ENCODE measurements at regions not wholly inside any gene's neighbourhood (a gene's known extent, or its start where the extent isn't known, plus 50 kb on each side); places are given as distances from the start of the nearest gene placed in this dataset.

DNA sequence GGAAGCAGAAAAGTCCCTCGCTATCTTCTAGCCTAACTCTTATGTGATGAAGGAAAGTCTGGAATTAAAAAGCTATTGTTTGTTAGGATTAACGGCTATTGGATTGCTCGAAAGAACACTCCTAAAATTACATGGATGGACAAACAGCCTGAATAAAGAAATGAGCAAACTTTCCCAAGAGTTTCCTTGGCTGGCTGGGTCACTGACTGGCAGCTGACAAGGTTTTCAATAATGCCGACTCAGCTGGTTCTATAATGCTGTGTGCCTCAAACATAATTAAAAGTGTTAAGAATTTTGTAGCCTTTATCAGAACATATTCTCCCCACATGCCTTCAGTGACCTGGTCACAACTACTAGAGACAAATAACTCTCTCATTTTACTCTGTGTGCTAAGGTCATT is 142.9 kb upstream of the ADAMTS9 start:
- DNase-seq: no peak

GRCh38 chr3:64829331-64829730 is 141.5 kb upstream of the ADAMTS9 start:
- no peak for DNase-seq

GRCh38 chr3:64828276-64828675 is 140.5 kb upstream of the ADAMTS9 start:
- no peak for DNase-seq

GRCh38 chr3:64827431-64827830 is 139.6 kb upstream of the ADAMTS9 start:
- no peak for DNase-seq

DNA sequence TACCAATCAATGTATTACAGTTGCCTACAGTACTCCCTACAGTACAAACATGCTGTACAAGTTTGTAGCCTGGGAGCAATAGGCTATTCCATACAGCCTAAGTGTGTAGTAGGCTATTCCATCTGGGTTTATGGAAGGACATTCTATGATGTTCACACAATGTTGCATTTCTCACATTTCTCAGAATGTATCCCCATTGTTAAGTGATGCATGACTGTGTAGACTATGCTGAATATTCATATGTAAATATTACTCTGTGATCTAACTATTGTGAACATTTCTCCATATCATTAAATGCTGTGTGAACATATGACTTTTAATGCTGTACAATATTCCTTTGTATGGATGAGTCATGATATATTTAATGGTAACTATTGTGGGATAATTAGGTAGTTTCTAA is 139.2 kb upstream of the ADAMTS9 start:
- DNase-seq: no peak

DNA sequence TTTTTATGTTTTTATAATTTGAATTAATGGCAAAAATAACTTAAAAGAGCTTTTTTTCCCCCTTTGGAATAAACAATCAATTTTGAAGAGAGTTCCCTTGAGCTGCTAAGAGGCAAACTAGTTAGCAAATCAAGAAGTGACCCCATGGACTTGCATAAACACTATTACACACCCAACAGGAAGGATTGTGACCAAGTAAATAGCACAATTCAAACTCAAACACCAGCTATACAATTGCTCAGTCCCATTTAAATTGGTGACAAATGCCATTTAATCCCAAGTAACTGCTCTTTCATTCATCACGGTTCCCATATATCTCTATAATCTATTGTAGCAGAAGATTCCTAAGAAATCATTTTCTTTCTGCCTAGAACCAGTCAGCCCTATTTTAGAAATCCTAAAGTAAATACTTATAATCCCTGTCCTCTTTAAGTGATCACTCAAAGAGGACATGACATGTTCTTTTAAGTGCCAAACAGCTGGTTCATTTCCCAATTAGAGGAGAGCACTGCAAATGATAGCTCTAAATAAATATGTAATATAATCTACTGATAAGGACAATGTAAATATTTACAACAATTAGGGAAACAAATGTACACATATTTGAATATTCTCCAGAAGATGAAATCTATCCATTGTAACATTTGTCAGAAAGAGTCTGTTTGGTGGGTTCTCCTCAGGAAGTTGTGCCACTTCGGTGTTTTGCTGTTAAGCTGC is 137.8 kb upstream of the ADAMTS9 start:
- DNase-seq: no peak

DNA sequence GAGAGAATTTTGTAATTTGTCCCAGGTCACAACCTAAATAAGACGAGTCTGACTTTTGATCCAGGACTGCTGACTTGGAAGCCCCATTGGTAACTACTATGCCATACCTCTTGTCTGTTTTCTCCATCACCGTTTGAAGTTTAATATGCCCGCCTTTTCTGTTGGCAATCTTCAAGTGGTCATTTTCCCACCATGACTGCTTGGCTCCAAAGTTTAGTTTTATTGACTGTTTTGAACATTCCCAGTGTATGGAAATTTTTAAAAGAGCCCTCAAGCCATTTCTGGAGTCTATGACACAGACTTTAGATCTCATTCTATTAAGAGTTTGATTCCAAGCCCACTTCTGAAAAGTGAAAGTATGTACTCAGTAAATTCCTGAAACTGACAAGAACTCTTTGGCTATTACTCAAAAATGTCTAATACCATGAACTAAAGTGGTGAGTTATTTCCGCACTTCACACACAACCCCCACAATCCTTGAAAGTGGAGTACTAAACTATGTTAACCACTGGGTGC is 136.7 kb upstream of the ADAMTS9 start:
- DNase-seq: no peak

DNA sequence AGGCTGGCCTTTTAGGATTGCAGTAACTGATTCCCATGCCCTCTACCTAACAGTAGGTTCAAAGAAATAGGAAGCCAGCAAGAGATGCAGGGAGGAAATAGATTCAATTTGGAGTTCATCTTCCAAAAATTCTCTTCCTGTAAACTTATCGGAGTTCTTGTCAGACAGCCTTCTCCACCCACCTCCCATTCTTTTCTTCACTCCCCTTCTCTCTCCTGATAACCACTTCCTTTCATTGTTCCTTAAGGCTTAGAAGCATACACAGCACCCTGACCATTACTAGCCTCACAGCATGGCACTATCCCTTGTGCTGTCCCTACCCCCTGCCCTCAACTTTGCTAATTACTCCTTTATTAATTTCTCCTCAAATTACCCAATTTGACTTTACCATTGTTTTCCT is 130.4 kb upstream of the ADAMTS9 start:
- no peak for DNase-seq

- no peak for DNase-seq
These were observed 128.6 kb upstream of the ADAMTS9 start for GRCh38 chr3:64816355-64816754.

DNA sequence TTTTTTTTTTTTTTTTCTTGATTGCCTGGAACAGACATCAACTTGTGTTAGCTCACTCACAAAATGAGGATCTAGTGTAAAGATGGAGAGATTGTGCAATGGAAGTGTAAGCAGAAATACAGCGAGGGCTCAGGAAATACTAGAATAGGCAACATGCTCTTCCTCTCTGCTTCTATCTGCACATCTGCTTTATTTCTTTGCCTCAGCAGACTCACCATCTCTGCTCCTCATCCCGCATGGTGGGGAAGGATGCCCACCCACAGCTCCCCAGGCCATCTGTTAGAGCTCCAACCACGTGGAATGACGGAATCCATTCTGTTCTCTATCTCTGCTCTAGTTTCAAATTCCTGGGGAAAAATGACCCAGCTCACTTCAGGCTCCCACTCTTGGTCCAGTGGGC is 128.0 kb upstream of the ADAMTS9 start:
- DNase-seq: no peak

DNA sequence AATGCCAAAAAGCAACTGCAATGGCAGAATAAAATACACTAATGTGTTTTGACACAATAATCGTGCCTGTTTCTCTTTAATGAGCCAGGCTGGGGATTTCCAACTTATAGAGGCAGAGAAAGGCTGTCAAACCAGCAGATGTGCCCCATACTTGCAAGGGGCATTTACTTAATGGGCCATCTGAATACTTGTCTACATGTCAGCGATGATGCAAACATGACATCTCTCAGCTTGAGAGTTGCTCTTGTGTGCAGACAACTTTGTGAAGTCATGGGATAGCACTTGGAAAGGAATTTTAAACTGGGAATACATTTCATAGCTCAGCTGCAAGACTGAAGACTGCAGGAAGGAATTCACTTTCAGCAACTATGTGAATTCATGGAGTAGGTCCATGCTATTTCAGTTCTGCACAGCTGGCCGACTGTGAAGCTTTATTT is 127.4 kb upstream of the ADAMTS9 start:
- no peak for DNase-seq

- no peak for DNase-seq
These were observed 126.6 kb upstream of the ADAMTS9 start for GRCh38 chr3:64814351-64814750.

DNA sequence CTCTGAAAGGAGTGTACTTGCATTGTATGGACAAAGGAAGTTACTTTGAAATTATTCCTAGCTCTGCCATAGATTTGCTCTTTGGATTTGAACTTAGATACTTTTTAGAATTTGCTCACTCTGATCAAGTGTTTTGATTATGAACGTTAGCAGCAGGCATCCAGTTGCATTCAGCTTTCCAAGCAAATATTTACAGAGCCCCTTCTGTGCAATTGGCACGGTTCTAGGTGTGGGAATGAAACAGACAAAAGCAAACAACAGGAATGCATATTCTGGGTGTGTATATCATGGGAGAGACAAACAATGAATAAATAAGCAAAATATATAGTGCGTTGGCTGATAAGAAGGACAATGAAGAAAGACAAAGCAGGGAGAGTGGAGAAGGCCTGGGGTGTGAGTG is 125.5 kb upstream of the ADAMTS9 start:
- DNase-seq: no peak

DNA sequence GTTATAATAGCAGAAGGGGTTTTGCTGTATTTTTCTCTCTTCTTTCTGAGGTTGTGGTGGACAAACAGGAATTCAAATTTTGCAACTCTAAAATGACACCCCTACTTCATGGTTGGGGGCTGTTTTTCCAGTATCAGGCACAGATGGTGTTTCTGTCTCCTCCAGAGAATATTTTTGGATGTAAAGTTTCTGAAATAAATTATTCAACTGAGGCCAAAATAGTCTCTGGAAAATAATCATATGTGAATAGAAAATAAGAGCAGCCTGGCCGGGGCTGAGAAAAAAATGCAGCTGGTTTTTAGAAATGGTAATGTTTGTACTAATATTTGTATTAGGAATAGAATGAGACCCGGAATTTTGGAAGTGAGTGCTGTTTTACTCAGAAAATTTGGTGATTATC is 121.3 kb upstream of the ADAMTS9 start:
- DNase-seq: no peak

- DNase-seq: no peak
These were observed 120.3 kb upstream of the ADAMTS9 start for GRCh38 chr3:64808061-64808460.

DNA sequence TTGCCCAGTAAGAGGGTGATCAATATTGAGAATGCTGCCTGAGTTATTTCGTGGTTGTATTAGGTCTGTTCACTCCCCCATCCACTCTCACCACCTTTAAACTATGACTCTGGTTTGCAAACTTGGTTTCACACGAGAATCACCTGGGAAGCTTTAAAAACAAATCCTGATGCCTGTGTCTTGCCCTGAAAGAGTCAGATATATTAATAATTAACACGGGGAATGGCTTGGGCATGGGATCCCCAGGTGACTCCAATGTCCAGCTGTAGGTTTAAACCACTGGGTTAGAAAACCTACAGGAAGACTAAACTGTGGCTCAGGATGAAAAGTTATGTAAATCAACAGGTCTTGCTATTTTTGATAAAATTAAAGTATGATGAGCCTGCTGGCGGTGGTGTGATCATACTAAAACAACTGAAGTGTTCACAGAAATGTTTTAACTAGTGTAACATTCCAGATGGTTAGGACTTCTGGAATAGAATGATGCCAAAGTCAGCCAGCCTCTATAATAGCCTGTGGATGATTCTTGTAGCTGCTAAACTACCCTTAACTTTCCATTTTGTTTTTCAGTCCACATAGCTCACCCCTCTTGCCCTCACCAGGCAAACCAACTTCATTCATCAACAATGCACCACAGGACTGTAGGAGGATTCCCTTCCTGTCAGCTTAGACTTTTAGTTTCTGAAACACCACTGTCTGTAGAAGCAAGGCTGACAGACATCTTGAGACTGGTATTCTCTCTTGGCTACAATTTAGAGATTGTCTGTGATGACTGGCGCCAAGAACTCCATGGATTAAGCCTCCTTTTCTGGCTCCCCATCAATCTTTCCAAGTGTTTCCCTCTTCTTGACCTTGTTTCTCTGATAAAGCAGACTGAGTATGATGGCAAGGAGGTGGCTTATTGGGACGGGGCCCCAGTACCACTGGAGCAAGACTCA is 119.1 kb upstream of the ADAMTS9 start:
- DNase-seq: no peak

GRCh38 chr3:64805978-64806377 is 118.2 kb upstream of the ADAMTS9 start:
- no peak for DNase-seq

DNA sequence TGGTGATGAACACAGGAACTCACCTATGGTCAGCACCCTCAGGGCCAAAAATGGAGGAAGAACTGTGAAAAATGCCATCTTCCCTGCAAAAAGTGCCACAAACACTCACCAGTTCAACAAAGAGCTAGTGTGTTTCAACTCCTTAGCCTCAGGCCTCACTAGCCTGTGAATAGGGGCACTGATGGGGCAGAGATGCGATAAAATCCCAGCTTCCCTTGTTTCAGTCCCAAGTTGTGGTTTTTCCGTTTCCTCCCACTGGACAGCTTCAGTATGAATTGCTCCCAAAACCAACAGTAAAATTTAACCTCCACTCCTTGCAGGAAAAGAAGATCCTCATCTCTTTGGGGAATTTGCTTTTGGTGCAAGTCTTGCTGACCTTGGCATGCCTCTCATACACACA is 117.4 kb upstream of the ADAMTS9 start:
- no peak for DNase-seq

DNA sequence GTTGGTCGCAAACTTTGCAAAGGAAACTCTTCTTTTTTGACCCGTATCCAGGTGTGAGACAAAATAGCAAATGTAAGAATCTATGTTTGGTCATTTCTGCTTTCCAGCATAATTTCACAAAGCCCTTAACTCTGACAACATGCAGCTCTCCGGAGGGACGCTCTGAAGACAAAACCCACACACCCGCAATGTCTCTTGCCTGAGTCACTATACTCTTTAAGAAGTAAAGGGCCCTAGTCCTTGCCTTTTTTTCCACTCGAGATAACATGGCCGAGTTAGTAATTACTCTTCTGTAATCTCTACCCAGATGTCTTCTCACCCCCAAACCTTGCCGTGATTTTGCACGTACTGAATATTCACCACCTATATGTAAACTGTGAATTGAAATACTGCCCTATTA is 115.7 kb upstream of the ADAMTS9 start:
- no peak for DNase-seq

- DNase-seq: no peak
These were observed 114.7 kb upstream of the ADAMTS9 start for GRCh38 chr3:64802460-64802859.

- DNase-seq: no peak
These were observed 114.1 kb upstream of the ADAMTS9 start for GRCh38 chr3:64801856-64802255.

DNA sequence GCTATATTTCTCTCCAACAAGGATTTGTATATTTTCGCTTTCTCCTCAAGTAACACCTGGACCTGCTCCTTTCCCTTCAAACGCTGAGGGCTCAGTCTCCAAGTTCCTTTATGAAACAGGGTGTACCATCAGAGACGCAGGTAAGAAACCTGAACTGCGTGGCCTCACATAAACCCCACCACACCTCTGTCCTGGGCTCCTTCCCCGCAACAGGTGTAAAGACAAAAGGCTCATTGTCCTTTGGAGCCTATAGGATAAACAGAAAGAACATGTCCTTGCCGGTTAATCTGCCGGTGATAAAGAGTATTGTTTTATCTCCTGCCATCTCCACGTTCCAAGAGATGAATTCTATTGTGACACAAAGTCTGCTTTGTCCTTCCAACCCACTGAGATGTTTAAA is 111.8 kb upstream of the ADAMTS9 start:
- no peak for DNase-seq

DNA sequence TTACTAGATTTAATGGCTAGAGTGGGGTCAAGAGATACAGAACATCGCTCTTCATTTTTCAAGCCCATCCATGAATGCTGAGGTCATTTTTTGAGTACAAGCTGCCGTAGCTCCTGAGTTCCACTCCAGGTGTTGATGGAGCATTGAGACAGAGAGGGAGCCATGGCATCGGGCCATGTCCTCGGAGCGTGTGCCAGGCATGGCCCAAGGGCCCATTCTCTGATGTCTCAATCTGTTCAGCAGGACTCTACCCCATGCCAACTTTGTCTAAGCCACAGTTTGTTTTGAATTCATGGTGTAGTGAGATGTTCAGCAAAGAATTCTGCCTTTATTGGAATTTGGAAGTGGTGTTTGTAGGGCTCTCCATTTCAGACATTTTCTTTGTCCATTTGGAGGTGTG is 110.5 kb upstream of the ADAMTS9 start:
- DNase-seq: no peak

Data from NCI-H1417 treated with DMSO at 0.1 percent for 48 hours (cell line).